GM18502 (cell line): ENCODE measurements at regions not wholly inside any gene's neighbourhood (a gene's known extent, or its start where the extent isn't known, plus 50 kb on each side); places are given as distances from the start of the nearest gene placed in this dataset.

Experiments
- ATAC-seq: cut with Tn5 transposase; IDR thresholded peaks from one replicate; pipeline ENCODE4 v1.9.1; 2021; ENCODE audit warnings: mild to moderate bottlenecking; ENCODE audit not compliant: unreplicated experiment, poor library complexity

GRCh38 chr6:147621263-147621662 is 112.8 kb downstream of the SAMD5 start:
- ATAC-seq = no peak

- ATAC-seq = no peak
Measured at GRCh38 chr6:147621961-147622360, 113.5 kb downstream of the SAMD5 start.

DNA sequence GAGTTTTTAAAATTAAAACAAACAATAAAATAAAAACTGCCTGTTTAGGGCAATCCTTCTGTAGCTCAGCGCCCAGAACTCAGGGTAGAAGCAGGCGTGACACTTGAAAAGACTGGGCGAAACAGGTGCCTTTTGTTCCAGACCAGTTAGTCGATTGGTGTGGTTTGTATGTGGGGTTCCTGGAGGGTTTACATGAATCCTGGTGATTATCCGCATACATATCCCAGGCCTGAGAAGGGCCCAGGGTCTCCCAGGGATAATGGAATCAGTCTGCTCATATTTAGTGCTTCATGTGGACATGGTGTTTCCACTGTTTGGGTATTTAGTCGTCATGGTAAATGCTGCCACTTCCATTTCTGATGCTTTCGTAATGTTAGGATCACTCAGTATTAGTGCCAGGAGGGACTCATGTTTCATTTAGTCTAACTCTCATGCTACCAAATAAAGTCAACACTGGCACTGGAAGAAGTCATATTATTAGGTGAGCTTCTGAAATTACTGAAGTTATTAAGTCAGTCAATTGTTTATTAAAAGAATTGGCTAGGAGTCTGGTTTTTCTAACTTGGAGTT is 116.5 kb downstream of the SAMD5 start:
- ATAC-seq = no peak

- ATAC-seq = no peak
Measured at GRCh38 chr6:147625946-147626345, 117.5 kb downstream of the SAMD5 start.

DNA sequence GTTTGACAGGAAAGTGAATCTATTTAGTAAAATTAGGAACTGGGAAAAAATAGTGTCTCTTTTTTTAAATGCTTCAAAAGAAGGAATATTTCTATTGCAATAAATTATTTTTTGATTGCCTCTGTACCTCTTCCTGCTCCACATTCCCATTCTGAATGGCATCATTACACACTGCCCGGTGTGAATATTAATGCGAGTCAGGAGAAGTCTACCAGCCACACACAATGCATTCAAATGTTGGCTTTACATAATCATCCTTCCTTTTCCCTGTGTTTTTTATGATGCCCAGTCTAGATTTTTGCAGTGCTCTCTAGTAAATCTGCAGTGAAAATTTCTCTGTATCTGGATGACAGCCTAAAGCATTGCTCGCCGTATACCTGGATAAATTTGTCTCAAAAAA is 118.9 kb downstream of the SAMD5 start:
- ATAC-seq = no peak

GRCh38 chr6:147633191-147633590 is 124.7 kb downstream of the SAMD5 start:
- no peak for ATAC-seq

- no peak for ATAC-seq
Measured at GRCh38 chr6:147637620-147638195, 129.2 kb downstream of the SAMD5 start.

DNA sequence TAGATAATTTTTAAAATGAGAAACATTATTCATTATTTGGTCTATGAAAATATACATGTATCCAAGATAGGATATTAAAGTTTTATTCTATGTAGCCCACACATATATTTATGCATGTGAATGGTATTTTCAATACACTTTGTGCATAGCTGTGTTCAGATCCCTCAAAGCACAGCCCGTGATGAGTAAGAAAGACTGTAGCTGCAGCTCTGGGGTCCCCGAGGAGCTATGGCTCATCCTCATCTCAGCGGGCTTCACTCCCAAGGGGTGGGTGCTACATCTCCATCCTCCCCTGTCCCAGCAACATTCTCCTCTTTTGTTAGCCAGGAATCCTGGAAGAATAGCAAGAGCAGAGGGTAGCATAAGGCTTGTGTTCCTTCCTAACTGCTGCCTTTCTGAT is 130.8 kb downstream of the SAMD5 start:
- ATAC-seq = no peak

- no peak for ATAC-seq
Measured at GRCh38 chr6:147640606-147641005, 132.1 kb downstream of the SAMD5 start.

GRCh38 chr6:147641511-147641910 is 133.0 kb downstream of the SAMD5 start:
- ATAC-seq = no peak

GRCh38 chr6:147642458-147642857 is 134.0 kb downstream of the SAMD5 start:
- no peak for ATAC-seq

DNA sequence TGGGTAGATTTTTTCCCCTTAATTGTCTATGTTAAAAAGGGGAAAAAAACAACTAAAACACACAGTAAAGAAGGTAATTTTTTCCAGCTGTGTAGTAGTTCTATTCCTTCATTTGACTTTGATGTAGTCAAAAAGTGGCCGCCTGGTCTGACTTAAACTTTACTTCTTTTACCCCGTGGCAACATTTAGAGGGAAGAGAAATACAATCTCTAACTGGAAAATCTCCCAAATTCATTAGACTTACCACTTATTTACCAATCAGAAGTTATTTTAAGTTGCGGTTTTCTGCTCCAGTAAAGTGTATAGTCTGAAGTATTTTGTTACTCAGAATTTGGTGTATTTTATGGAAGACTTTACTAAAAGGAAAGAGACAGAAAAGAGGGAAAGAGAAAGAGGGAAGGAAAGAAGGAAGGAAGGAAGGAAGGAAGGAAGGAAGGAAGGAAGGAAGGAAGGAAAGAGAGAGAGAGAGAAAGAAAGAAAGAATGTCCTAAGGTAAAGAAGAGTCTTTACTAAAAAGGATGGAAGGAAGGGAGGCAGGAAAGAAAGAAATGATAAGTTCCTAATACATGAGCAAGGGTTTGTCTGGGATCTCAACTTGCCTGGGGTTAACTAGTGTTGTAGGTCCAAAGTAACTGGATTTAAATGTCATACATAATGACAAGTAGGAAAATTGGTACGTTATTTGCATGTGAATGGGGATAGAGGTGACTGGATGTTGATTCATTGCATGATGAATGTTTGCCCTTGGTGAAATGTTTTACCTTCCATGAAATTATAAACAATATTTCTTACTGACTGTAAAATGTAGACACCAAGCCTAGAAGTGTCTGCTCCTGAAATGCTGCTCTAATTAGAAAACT is 135.1 kb downstream of the SAMD5 start:
- ATAC-seq = no peak

DNA sequence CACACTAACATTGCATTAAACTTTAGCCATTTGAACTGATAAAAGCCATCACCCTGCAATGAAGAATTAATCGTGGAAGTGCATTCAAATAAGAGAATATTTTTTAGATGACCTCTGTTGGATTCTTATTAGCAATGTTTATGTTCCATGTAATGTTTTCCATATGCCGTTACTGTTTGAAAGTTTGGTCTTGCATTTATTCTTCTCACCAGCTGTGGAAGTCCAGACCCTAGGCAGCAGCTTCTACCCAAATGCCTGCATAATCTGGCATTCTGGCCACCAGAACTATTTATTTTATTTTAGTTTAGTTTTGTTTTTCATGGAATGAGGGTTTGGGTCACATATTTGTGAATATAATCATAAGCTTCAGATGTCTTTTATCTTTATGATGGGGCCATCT is 140.4 kb downstream of the SAMD5 start:
- no peak for ATAC-seq

GRCh38 chr6:147651249-147652063 is 143.0 kb downstream of the SAMD5 start:
- no peak for ATAC-seq

GRCh38 chr6:147653631-147654030 is 145.1 kb downstream of the SAMD5 start:
- ATAC-seq = no peak

DNA sequence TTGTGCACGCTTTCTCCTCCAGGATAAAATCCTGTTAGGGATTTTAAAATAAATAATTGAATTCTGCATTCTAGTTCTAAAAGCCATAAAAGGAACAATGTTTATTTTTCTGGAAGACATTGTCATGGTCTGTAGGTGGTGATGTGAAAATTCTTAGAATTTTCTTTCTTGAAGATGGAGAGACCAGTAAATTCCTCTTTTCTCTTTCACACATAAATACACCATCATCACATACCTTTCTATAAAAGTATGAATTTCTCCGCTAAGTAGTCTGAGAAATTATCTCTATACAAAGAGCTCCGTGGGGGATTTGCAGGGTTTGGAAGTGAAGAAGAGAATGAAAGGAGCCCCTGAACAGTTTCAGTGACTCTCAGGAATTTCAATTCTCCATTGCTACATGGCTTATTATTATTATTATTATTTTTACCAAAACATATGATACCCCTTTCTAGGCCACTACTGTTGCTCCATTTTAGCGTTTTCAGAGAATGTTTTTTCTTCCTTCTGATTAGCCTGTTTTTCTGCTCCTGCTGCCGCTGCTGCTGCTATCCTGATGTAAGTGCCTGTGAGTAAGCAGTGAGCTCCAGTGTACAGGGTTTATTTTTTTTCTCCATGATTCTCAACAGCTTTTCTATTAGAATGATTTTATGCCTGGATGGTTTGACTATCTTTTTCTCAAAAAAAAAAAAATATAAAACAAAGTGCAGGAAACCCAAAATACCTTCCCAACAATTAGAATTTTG is 145.8 kb downstream of the SAMD5 start:
- no peak for ATAC-seq

DNA sequence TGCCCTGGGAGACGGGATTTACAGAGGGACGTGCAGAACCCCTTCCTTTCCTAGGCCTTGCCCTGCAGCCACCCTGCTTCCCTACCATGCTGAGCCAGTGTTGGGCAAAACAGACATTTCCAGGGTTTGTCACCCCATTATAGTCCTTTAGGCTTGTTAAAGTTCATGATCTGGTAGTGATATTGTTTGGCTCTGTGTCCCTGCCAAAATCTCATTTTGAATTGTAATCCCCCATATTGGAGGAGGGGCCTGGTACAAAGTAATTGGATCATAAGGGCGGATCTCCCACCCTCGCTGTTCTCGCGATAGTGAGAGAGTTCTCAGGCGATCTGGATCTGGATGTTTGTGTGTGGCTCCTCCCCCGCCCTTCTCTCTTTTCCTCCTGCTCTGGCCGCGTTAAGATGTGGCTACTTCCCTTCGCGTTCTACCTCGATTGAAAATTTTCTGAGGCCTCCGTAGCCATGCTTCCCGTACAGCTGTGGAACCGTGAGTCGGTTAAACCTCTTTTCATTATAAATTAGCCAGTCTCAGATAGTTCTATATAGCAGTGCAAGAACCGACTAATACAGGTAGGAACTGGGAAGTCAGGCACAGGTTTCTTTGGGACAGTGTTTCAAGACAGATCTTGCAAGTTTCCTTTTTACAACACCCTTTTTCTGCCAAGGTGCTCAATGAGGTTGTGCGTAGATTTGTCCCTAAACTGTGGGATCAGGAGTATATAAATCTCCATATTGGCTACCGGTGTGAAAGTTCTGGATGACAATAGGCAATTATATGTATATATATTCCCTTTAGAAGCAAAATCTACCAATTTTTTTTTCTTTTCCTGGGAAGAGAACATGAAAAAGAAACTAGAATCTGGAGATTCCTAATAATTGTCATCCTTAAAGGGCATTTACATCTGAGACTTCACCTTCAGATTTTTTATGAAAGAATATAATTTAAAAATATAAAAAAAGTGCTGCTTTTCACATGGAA is 152.1 kb downstream of the SAMD5 start:
- no peak for ATAC-seq

GRCh38 chr6:147662646-147663045 is 154.2 kb downstream of the SAMD5 start:
- no peak for ATAC-seq

DNA sequence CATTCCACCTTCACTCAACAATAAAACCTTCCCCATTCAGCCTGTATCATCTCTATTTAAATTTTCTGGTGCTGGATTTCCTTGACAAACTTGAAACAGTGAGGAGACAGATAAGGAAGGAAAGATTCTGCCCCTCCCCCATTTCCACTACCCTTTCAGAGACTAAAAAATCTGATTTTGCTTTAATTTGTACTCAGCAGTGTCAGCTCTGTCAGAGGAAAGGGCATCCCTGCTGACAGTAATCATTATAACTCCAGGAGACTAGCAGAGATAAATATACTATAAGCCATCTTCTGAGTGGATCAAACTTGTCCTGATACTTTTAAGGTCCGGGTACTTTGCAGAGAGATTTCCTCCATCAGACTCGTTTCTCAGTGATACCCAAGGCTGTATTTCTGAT is 155.6 kb downstream of the SAMD5 start:
- no peak for ATAC-seq
